BE2C (cell line): ENCODE measurements at regions not wholly inside any gene's neighbourhood (a gene's known extent, or its start where the extent isn't known, plus 50 kb on each side); places are given as distances from the start of the nearest gene placed in this dataset.

Experiments
- DNase-seq: peaks from one replicate; pipeline ENCODE4 v3.0.0-alpha.2; 2020
- H3K27me3 ChIP-seq: fragments of 250-450 bp; sonication (Bioruptor Pico); 2 replicates; pipeline ENCODE4 v1.5.1; 2020; ENCODE audit warnings: mild to moderate bottlenecking
- H3K36me3 ChIP-seq: fragments of 250-450 bp; sonication (Bioruptor Pico); 2 replicates; pipeline ENCODE4 v1.5.1; 2020; ENCODE audit warnings: mild to moderate bottlenecking
- H3K4me1 ChIP-seq: fragments of 250-450 bp; sonication (Bioruptor Pico); 2 replicates; pipeline ENCODE4 v1.5.1; 2020
- H3K4me3 ChIP-seq: 2 replicates; pipeline ENCODE4 v1.5.1; 2011; ENCODE audit warnings: low read depth, low read length
- H3K9me3 ChIP-seq: fragments of 250-450 bp; sonication (Bioruptor Pico); 2 replicates; pipeline ENCODE4 v1.5.1; 2020
- TF ChIP-seq, protein P1 (sequence below): IDR thresholded peaks from 2 replicates; pipeline ENCODE4 v1.5.1; 2012; ENCODE audit warnings: mild to moderate bottlenecking, low read depth, low read length

- TF ChIP-seq, protein P1, sequence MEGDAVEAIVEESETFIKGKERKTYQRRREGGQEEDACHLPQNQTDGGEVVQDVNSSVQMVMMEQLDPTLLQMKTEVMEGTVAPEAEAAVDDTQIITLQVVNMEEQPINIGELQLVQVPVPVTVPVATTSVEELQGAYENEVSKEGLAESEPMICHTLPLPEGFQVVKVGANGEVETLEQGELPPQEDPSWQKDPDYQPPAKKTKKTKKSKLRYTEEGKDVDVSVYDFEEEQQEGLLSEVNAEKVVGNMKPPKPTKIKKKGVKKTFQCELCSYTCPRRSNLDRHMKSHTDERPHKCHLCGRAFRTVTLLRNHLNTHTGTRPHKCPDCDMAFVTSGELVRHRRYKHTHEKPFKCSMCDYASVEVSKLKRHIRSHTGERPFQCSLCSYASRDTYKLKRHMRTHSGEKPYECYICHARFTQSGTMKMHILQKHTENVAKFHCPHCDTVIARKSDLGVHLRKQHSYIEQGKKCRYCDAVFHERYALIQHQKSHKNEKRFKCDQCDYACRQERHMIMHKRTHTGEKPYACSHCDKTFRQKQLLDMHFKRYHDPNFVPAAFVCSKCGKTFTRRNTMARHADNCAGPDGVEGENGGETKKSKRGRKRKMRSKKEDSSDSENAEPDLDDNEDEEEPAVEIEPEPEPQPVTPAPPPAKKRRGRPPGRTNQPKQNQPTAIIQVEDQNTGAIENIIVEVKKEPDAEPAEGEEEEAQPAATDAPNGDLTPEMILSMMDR = no peak
- DNase-seq = no peak
- Histone ChIP-seq H3K27me3 (no peaks in the 10 kb centered on the region), H3K36me3 (no peaks in the 10 kb centered on the region), H3K4me3 (no peak overlapping the region), H3K4me1 (no peaks in the 10 kb centered on the region), H3K9me3 (no peaks in the 10 kb centered on the region)
Measured at GRCh38 chr12:63298386-63298930, 147.5 kb upstream of the AVPR1A start.

GRCh38 chr12:63294327-63294632 lies 143.3 kb upstream of the AVPR1A start:
- H3K4me1 ChIP-seq = no peaks in the 10 kb centered on the region
- no peak for DNase-seq

DNA sequence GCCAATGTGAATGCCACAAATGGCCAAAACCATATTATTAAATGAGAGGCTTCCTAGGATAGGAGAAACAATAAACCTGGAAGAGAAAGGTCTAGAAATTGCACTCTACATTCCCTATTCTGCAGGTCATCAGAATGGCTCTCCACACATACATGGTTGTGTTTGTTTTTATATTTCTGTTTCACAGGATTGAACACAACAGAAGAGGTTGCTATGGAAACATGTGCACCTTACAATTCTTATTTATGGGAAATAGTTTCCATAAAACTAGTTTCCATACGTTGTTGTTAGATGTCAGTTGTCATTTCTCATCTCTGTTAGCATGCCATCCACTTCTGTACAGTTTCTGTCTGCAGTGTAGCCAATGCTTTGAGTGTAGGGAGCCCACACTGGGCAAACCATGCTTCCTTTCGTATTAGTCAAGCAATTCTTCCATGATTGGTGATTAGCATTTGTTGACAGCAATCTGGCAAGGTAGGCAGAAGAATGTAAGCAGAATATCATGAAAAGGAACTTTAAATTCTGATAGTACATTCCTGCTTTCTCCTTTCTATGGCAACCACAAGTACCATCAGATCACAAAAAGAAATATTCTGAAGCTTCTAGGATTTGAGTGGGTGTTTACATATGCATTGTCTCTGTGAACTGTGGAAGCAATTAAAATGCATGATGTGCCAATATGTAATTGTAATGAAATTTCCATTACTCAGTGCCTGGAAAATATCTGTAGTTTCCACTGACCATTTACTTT lies 141.6 kb upstream of the AVPR1A start:
- Histone ChIP-seq H3K27me3 (no peaks in the 10 kb centered on the region), H3K4me1 (no peaks in the 10 kb centered on the region), H3K9me3 (no peaks in the 10 kb centered on the region), H3K36me3 (no peaks in the 10 kb centered on the region), H3K4me3 (no peak overlapping the region)
- TF ChIP-seq, protein P1 = no peak
- DNase-seq = no peak

More at GRCh38 chr12:63294327-63294632, 143.3 kb upstream of the AVPR1A start:
- TF ChIP-seq, protein P1 = no peak
- no peaks in the 10 kb centered on the region for H3K9me3 ChIP-seq
- no peak overlapping the region for H3K4me3 ChIP-seq
- H3K36me3 ChIP-seq = no peaks in the 10 kb centered on the region
- H3K27me3 ChIP-seq = no peaks in the 10 kb centered on the region

DNA sequence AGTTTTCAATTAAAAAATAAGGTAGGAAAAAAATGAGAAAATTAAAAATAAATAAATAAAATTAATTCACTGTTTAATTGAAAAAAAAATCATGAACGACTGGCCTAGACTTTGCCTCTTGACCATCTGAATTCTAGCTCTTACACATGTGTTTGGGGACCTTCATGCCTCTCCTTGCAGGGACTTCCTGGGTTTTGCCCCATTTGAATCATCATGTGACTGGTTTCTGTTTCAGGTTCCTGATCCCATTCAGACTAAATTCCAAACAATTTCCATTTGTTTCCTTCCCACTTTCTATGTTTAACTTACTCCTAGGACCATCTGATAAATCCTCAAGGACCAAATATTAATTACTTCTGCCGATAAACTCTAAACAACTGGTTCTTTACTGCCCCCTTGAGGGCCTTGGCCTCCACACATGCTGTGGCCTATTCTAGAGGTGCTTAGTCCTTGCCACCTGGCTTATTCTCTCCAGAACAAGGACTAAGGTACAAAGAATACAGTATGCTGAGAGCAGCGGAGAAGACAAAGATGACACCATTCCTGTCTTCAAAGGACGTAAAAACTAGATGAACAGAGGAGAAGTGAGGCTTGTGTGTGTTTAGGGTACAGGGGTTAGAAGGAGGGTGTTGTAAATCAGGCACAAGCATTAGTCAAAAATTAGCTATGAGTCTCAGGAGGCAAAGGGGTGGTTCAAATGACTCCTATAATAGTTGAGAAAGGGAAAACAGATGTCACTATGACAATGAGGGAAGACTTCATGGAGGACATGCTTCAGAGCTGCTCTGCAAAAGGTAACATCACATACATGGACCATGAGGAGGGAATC lies 125.8 kb upstream of the AVPR1A start:
- Histone ChIP-seq H3K27me3 (no peaks in the 10 kb centered on the region; the same call in 1 of the 2 replicates), H3K4me1 (no peaks in the 10 kb centered on the region), H3K36me3 (no peaks in the 10 kb centered on the region), H3K9me3 (no peaks in the 10 kb centered on the region), H3K4me3 (no peak overlapping the region)
- TF ChIP-seq, protein P1 = peak; percentile 70
- DNase-seq = peak; percentile 57

GRCh38 chr12:63266988-63267387 lies 116.0 kb upstream of the AVPR1A start:
- Histone ChIP-seq H3K4me3 (no peak overlapping the region), H3K36me3 (no peaks in the 10 kb centered on the region), H3K27me3 (no peaks in the 10 kb centered on the region), H3K4me1 (no peaks in the 10 kb centered on the region), H3K9me3 (no peaks in the 10 kb centered on the region)
- no peak for DNase-seq
- TF ChIP-seq, protein P1 = no peak
